Caco-2 (cell line): ENCODE measurements at regions not wholly inside any gene's neighbourhood (a gene's known extent, or its start where the extent isn't known, plus 50 kb on each side); places are given as distances from the start of the nearest gene placed in this dataset.

Source experiments
- BruUV-seq: library from RNA; stranded (reverse); fragments of 400-500 nt; replicated peaks from 2 replicates; lab custom pipeline; 2021; lab: Mats Ljungman, UMichigan
- CTCF ChIA-PET: fragments of 300-600 bp; sonication (Branson Sonifier 250); formaldehyde crosslinking; loops from one replicate; lab custom pipeline; 2022; ENCODE audit warnings: antibody characterized with exemption; lab: Charles Lee
- POLR2A ChIA-PET: fragments of 300-600 bp; sonication (Branson Sonifier 250); formaldehyde crosslinking; loops from one replicate; lab custom pipeline; 2022; ENCODE audit warnings: antibody characterized with exemption; lab: Charles Lee
- DNase-seq, 2 experiments: peaks; one replicate each; pipeline versions ENCODE4 v3.0.0 to v3.0.0-alpha.2; 2020 to 2022
- H3K27me3 ChIP-seq: replicated peaks from 2 replicates; pipeline ENCODE4 v1.6.0; 2011; ENCODE audit warnings: low read length; ENCODE audit not compliant: control insufficient read depth, insufficient read depth
- H3K36me3 ChIP-seq: 2 replicates; pipeline ENCODE4 v1.5.1; 2011; ENCODE audit warnings: low read length; ENCODE audit not compliant: control insufficient read depth, insufficient read depth
- H3K4me1 ChIP-seq: fragments of 250-450 bp; sonication (Bioruptor Pico); 2 replicates; pipeline ENCODE4 v1.5.1; 2020; ENCODE audit warnings: mild to moderate bottlenecking
- H3K4me3 ChIP-seq: 2 replicates; pipeline ENCODE4 v1.5.1; 2011; ENCODE audit warnings: low read depth, mild to moderate bottlenecking, control low read depth, low read length
- H3K9me3 ChIP-seq: fragments of 250-450 bp; sonication (Bioruptor Pico); 2 replicates; pipeline ENCODE4 v1.5.1; 2020; ENCODE audit warnings: mild to moderate bottlenecking, moderate library complexity
- H3K27ac Mint-ChIP-seq: one replicate; pipeline ENCODE4 v1.8.0; 2022; ENCODE audit warnings: mixed read lengths; ENCODE audit not compliant: unreplicated experiment
- H3K27me3 Mint-ChIP-seq: one replicate; pipeline ENCODE4 v1.8.0; 2022; ENCODE audit warnings: mixed read lengths; ENCODE audit not compliant: insufficient read depth, unreplicated experiment
- H3K36me3 Mint-ChIP-seq: one replicate; pipeline ENCODE4 v1.8.0; 2022; ENCODE audit warnings: mild to moderate bottlenecking, mixed read lengths; ENCODE audit not compliant: insufficient read depth, unreplicated experiment
- H3K4me1 Mint-ChIP-seq: one replicate; pipeline ENCODE4 v1.8.0; 2022; ENCODE audit warnings: low read depth, mixed read lengths; ENCODE audit not compliant: unreplicated experiment
- H3K4me3 Mint-ChIP-seq: one replicate; pipeline ENCODE4 v1.8.0; 2022; ENCODE audit warnings: mild to moderate bottlenecking, moderate library complexity, mixed read lengths; ENCODE audit not compliant: unreplicated experiment
- H3K9me3 Mint-ChIP-seq: one replicate; pipeline ENCODE4 v1.8.0; 2022; ENCODE audit warnings: mixed read lengths; ENCODE audit not compliant: unreplicated experiment
- intact Hi-C: fragments of 100-400 bp; cut with micrococcal nuclease; formaldehyde crosslinking; loops from one replicate; pipeline ENCODE4 v1.10.0; 2022; ENCODE audit not compliant: unreplicated experiment
- TF ChIP-seq, protein P1 (sequence below), 2 experiments: fragments of 200-600 bp in 1 of 2; IDR thresholded peaks; 1 replicate in 1 of 2; 2 replicates in 1 of 2; pipeline versions ENCODE4 v1.5.1 to v1.8.0; 2011 to 2022; ENCODE audit warnings: antibody characterized with exemption in 1 of 2, control low read depth in 1 of 2, inconsistent platforms in 1 of 2, low read depth in 1 of 2, low read length in 1 of 2, mild to moderate bottlenecking in 1 of 2, moderate library complexity in 1 of 2; ENCODE audit not compliant: insufficient read depth in 1 of 2, severe bottlenecking in 1 of 2, unreplicated experiment in 1 of 2

DNA sequence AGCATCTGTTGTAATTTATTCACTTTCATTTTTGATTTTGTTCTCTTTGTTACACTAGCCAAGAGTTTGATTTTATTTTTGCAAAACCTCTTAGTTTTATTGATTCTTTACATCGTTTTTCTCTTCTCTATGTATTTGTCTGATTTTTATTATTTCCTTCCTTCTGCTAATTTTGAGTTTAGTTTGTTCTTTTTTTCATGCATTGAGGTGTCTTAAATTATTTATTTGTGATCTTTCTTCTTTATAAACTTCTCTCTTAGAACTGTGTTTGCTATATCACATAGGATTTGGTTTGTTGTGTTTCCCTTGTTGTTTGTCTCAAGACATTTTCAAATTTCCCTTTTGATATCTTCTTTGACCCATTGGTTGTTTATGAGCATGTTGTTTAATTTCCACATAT lies 51.7 kb upstream of the NFKBIA start:
- Mint-ChIP-seq H3K27ac (no peak overlapping the region), H3K36me3 (no peaks in the 10 kb centered on the region), H3K4me3 (no peak overlapping the region), H3K27me3 (peaks cover 4% of the 10 kb centered on the region), H3K9me3 (peaks cover 9% of the 10 kb centered on the region), H3K4me1 (no peaks in the 10 kb centered on the region)
- no peaks in the 10 kb centered on the region for H3K36me3 ChIP-seq
- BruUV-seq: no TSS peak
- intact Hi-C loops: no loop called here
- CTCF ChIA-PET: no interaction called here
- POLR2A ChIA-PET: no interaction called here
- peaks cover 10% of the 10 kb centered on the region for H3K9me3 ChIP-seq
- H3K4me1 ChIP-seq: no peaks in the 10 kb centered on the region
- H3K4me3 ChIP-seq: no peak overlapping the region
- no peaks in the 10 kb centered on the region for H3K27me3 ChIP-seq
- no peak for DNase-seq
- TF ChIP-seq, protein P1, sequence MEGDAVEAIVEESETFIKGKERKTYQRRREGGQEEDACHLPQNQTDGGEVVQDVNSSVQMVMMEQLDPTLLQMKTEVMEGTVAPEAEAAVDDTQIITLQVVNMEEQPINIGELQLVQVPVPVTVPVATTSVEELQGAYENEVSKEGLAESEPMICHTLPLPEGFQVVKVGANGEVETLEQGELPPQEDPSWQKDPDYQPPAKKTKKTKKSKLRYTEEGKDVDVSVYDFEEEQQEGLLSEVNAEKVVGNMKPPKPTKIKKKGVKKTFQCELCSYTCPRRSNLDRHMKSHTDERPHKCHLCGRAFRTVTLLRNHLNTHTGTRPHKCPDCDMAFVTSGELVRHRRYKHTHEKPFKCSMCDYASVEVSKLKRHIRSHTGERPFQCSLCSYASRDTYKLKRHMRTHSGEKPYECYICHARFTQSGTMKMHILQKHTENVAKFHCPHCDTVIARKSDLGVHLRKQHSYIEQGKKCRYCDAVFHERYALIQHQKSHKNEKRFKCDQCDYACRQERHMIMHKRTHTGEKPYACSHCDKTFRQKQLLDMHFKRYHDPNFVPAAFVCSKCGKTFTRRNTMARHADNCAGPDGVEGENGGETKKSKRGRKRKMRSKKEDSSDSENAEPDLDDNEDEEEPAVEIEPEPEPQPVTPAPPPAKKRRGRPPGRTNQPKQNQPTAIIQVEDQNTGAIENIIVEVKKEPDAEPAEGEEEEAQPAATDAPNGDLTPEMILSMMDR (IDR thresholded peaks at IDR 0.05; ENCODE audit: insufficient read depth in 1 of 2, low read depth in 1 of 2, low read length in 1 of 2, severe bottlenecking in 1 of 2, unreplicated experiment in 1 of 2): no peak

- Mint-ChIP-seq H3K36me3 (no peaks in the 10 kb centered on the region), H3K27ac (no peak overlapping the region), H3K9me3 (peaks cover 9% of the 10 kb centered on the region), H3K4me1 (no peaks in the 10 kb centered on the region), H3K27me3 (peaks cover 4% of the 10 kb centered on the region), H3K4me3 (no peak overlapping the region)
- no peaks in the 10 kb centered on the region for H3K4me1 ChIP-seq
- intact Hi-C loops: no loop called here
- TF ChIP-seq, protein P1 (IDR thresholded peaks at IDR 0.05; ENCODE audit: insufficient read depth in 1 of 2, low read depth in 1 of 2, low read length in 1 of 2, severe bottlenecking in 1 of 2, unreplicated experiment in 1 of 2): no peak
- no peak for DNase-seq
- H3K4me3 ChIP-seq: no peak overlapping the region
- H3K36me3 ChIP-seq: no peaks in the 10 kb centered on the region
- ChIA-PET CTCF (no interaction called here), POLR2A (no interaction called here)
- no TSS peak for BruUV-seq
- H3K9me3 ChIP-seq: peaks cover 10% of the 10 kb centered on the region
- no peaks in the 10 kb centered on the region for H3K27me3 ChIP-seq
These were observed 53.9 kb upstream of the NFKBIA start for GRCh38 chr14:35458442-35458841.

- Histone ChIP-seq H3K36me3 (no peaks in the 10 kb centered on the region), H3K4me3 (no peak overlapping the region), H3K4me1 (no peaks in the 10 kb centered on the region), H3K9me3 (peaks cover 10% of the 10 kb centered on the region), H3K27me3 (no peaks in the 10 kb centered on the region)
- TF ChIP-seq, protein P1 (IDR thresholded peaks at IDR 0.05; ENCODE audit: insufficient read depth in 1 of 2, low read depth in 1 of 2, low read length in 1 of 2, severe bottlenecking in 1 of 2, unreplicated experiment in 1 of 2): no peak
- ChIA-PET POLR2A (no interaction called here), CTCF (no interaction called here)
- no TSS peak for BruUV-seq
- Mint-ChIP-seq H3K9me3 (peaks cover 9% of the 10 kb centered on the region), H3K27ac (no peak overlapping the region), H3K27me3 (peaks cover 7% of the 10 kb centered on the region), H3K36me3 (no peaks in the 10 kb centered on the region), H3K4me1 (no peaks in the 10 kb centered on the region), H3K4me3 (no peak overlapping the region)
- no peak for DNase-seq
- intact Hi-C loops: no loop called here
These were observed 55.2 kb upstream of the NFKBIA start for GRCh38 chr14:35459776-35460175.
